HEK293 (cell line): ENCODE measurements at regions not wholly inside any gene's neighbourhood (a gene's known extent, or its start where the extent isn't known, plus 50 kb on each side); places are given as distances from the start of the nearest gene placed in this dataset.

Source experiments
- PBX3 ChIP-seq: sonication (generic); formaldehyde crosslinking; IDR thresholded peaks from 2 replicates; pipeline ENCODE4 v1.8.1; 2022; ENCODE audit warnings: mild to moderate bottlenecking, moderate library complexity, missing genetic modification reagents
- SP2 ChIP-seq: fragments of 450-650 bp; formaldehyde crosslinking; IDR thresholded peaks from 2 replicates; pipeline ENCODE4 v1.5.1; 2016; ENCODE audit warnings: missing biosample characterization, missing genetic modification characterization
- TCF7L2 ChIP-seq: IDR thresholded peaks from 2 replicates; pipeline ENCODE4 v1.6.1; 2011; ENCODE audit warnings: low read depth, mild to moderate bottlenecking, inconsistent platforms, low read length, moderate library complexity, borderline replicate concordance
- ZNF341 ChIP-seq: fragments of 450-650 bp; formaldehyde crosslinking; IDR thresholded peaks from 2 replicates; pipeline ENCODE4; 2016; ENCODE audit warnings: low read depth, missing biosample characterization, missing genetic modification characterization

- no peak for TF ChIP-seq ZNF341
- TF ChIP-seq PBX3 (CRISPR knock-in tag): no peak
- no peak for TF ChIP-seq TCF7L2
- TF ChIP-seq SP2 (tag by site-specific recombination): no peak
These were observed 416.5 kb downstream of the DOK5 start for GRCh38 chr20:54891907-54892306.
